HG03097 (cell line): ENCODE measurements at regions not wholly inside any gene's neighbourhood (a gene's known extent, or its start where the extent isn't known, plus 50 kb on each side); places are given as distances from the start of the nearest gene placed in this dataset.

ENCODE experiments used
- ATAC-seq: cut with Tn5 transposase; IDR thresholded peaks from one replicate; pipeline ENCODE4 v1.9.1; 2021; ENCODE audit not compliant: unreplicated experiment, low FRiP score

GRCh38 chr9:81841333-81841732, 86.9 kb upstream of the SPATA31D4 start:
- no peak for ATAC-seq

GRCh38 chr9:81844131-81844567, 84.1 kb upstream of the SPATA31D4 start:
- ATAC-seq: no peak

GRCh38 chr9:81847181-81847915, 80.9 kb upstream of the SPATA31D4 start:
- no peak for ATAC-seq

- ATAC-seq: no peak
Observed at GRCh38 chr9:81848472-81848871, 79.8 kb upstream of the SPATA31D4 start.

- ATAC-seq: no peak
Observed at GRCh38 chr9:81849631-81850259, 78.5 kb upstream of the SPATA31D4 start.

GRCh38 chr9:81850724-81851123, 77.5 kb upstream of the SPATA31D4 start:
- ATAC-seq: no peak

- ATAC-seq: no peak
Observed at GRCh38 chr9:81851340-81851739, 76.9 kb upstream of the SPATA31D4 start.

- ATAC-seq: no peak
Observed at GRCh38 chr9:81852820-81853219, 75.4 kb upstream of the SPATA31D4 start.

- ATAC-seq: no peak
Observed at GRCh38 chr9:81855538-81855937, 72.7 kb upstream of the SPATA31D4 start.

- ATAC-seq: no peak
Observed at GRCh38 chr9:81858657-81859430, 69.4 kb upstream of the SPATA31D4 start.

GRCh38 chr9:81860581-81860980, 67.6 kb upstream of the SPATA31D4 start:
- ATAC-seq: no peak

GRCh38 chr9:81861644-81862043, 66.6 kb upstream of the SPATA31D4 start:
- no peak for ATAC-seq

- ATAC-seq: no peak
Observed at GRCh38 chr9:81868145-81868544, 60.1 kb upstream of the SPATA31D4 start.

- no peak for ATAC-seq
Observed at GRCh38 chr9:81871695-81872094, 56.5 kb upstream of the SPATA31D4 start.

GRCh38 chr9:81874250-81874649, 54.0 kb upstream of the SPATA31D4 start:
- ATAC-seq: no peak

GRCh38 chr9:81874931-81875330, 53.3 kb upstream of the SPATA31D4 start:
- no peak for ATAC-seq

GRCh38 chr9:81877047-81877446, 51.2 kb upstream of the SPATA31D4 start:
- ATAC-seq: no peak
